GM10248 (cell line): ENCODE measurements at regions not wholly inside any gene's neighbourhood (a gene's known extent, or its start where the extent isn't known, plus 50 kb on each side); places are given as distances from the start of the nearest gene placed in this dataset.

Experiments used
- CTCF ChIA-PET: fragments of 300-600 bp; sonication (Branson Sonifier 250); formaldehyde crosslinking; extraction: SDS; loops from one replicate; lab custom pipeline; 2021; ENCODE audit warnings: antibody characterized with exemption; lab: Yijun Ruan, JAX
- POLR2A ChIA-PET: fragments of 350-650 bp; sonication (Branson Sonifier 250); formaldehyde crosslinking; extraction: SDS; loops from one replicate; lab custom pipeline; 2020; ENCODE audit warnings: antibody characterized with exemption; lab: Yijun Ruan, JAX
- DNase-seq: peaks from one replicate; pipeline ENCODE4 v3.0.0; 2012; ENCODE audit errors: extremely low spot score
- TF ChIP-seq, protein P1 (sequence below): IDR thresholded peaks from 2 replicates; pipeline ENCODE4 v1.5.1; 2012; ENCODE audit warnings: mild to moderate bottlenecking, low read depth; ENCODE audit errors: extremely low read depth, missing control alignments, control extremely low read depth

DNA sequence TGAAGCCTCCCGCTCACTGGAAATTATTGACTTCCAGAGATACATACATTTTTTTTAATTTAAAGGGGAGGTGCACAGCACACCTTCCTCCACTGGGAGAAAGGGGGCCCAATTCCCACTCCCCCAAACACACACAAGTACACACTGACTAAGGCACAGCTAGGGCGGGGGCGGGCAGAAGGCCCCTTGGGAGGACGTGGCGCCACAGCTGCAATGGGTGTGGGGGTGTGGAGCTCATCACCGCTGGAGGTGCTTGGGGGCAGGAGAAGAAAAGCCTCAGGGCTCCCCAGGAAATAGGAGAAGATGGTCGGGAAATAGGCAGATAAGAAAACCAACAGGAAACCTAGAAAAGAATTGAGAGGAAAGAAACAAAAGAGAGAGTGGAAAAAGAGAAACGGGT, 127.3 kb upstream of the FAM98A start:
- ChIA-PET POLR2A (no interaction called here), CTCF (no interaction called here)
- TF ChIP-seq, protein P1, sequence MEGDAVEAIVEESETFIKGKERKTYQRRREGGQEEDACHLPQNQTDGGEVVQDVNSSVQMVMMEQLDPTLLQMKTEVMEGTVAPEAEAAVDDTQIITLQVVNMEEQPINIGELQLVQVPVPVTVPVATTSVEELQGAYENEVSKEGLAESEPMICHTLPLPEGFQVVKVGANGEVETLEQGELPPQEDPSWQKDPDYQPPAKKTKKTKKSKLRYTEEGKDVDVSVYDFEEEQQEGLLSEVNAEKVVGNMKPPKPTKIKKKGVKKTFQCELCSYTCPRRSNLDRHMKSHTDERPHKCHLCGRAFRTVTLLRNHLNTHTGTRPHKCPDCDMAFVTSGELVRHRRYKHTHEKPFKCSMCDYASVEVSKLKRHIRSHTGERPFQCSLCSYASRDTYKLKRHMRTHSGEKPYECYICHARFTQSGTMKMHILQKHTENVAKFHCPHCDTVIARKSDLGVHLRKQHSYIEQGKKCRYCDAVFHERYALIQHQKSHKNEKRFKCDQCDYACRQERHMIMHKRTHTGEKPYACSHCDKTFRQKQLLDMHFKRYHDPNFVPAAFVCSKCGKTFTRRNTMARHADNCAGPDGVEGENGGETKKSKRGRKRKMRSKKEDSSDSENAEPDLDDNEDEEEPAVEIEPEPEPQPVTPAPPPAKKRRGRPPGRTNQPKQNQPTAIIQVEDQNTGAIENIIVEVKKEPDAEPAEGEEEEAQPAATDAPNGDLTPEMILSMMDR = no peak
- DNase-seq = no peak

DNA sequence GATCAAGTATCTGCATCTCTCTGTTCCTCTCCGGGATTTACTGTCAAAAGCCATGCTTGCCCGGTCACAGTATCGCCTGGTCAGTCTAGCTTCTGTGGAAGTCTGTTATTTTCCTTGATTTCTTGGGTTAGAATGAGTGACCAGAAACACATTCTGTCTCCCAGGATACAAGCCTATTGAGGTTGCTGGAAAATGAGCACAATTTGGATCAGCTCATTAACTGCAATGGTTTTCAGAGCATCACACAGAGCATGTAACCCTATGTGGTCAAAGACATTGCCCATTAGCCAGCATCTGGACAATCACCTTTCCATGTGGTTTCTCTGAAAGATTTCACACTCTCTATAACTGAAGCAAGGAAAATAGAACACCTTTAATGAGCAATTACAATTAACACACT, 124.2 kb upstream of the FAM98A start:
- DNase-seq = no peak
- TF ChIP-seq, protein P1 = no peak
- CTCF ChIA-PET = interaction anchor here (1.6 kb wide), 1 partner anchor 17 kb away, joined by 5 read pairs; no protein-coding TSS in a partner anchor
- POLR2A ChIA-PET = no interaction called here

DNA sequence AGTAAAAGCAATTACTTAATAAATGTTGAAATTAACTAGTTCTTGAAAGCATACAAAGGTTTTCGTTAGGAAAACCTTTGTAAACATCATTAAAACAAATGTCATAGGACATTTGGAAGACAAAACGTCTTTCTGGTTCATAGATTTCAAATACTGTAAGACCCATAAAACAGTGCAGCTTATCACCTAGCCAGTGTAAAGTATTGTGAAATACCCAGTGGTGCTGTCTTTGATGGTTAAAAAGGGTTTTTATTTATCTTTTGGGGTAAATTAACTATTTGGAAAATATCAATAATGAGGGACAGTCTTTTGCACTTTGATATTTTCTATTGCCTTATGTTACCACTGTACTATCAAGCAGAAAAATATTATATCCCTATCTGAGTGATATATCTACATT, 120.0 kb upstream of the FAM98A start:
- TF ChIP-seq, protein P1 = no peak
- ChIA-PET POLR2A (no interaction called here), CTCF (no interaction called here)

GRCh38 chr2:33712674-33713073, 113.6 kb upstream of the FAM98A start:
- ChIA-PET POLR2A (no interaction called here), CTCF (no interaction called here)
- DNase-seq = no peak

More for the DNA sequence above, 120.0 kb upstream of the FAM98A start:
- DNase-seq = no peak

GRCh38 chr2:33709951-33710350, 110.9 kb upstream of the FAM98A start:
- DNase-seq = no peak
- CTCF ChIA-PET = no interaction called here
- POLR2A ChIA-PET = no interaction called here
- TF ChIP-seq, protein P1 = no peak

More at GRCh38 chr2:33712674-33713073, 113.6 kb upstream of the FAM98A start:
- TF ChIP-seq, protein P1 = no peak

- no peak for DNase-seq
- TF ChIP-seq, protein P1 = no peak
- ChIA-PET POLR2A (no interaction called here), CTCF (no interaction called here)
These were observed 108.2 kb upstream of the FAM98A start for GRCh38 chr2:33707312-33707711.

DNA sequence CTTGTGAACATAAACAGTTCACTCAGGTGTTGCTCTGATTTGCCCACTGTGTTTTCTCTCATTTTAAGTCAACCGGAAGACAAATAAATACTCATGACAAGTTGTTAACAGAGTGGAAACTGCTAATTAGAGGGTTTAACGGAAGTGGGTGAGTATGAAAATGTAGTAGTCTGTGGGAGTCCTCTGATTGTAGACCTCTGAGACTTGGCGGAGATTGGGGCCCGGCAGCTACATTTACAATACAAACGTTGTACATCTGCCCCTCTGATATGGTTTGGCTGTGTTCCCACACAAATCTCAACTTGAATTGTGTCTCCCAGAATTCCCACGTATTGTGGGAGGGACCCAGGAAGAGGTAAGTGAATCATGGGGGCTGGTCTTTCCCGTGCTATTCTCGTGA, 107.3 kb upstream of the FAM98A start:
- ChIA-PET POLR2A (no interaction called here), CTCF (interaction anchor here (1.2 kb wide), 2 partner anchors 18 to 1704 kb away, joined by 3 to 5 read pairs; no protein-coding TSS in a partner anchor)
- TF ChIP-seq, protein P1 = no peak
- no peak for DNase-seq
